ENCODE measurements at regions not wholly inside any gene's neighbourhood (a gene's known extent, or its start where the extent isn't known, plus 50 kb on each side); places are given as distances from the start of the nearest gene placed in this dataset.

DNA sequence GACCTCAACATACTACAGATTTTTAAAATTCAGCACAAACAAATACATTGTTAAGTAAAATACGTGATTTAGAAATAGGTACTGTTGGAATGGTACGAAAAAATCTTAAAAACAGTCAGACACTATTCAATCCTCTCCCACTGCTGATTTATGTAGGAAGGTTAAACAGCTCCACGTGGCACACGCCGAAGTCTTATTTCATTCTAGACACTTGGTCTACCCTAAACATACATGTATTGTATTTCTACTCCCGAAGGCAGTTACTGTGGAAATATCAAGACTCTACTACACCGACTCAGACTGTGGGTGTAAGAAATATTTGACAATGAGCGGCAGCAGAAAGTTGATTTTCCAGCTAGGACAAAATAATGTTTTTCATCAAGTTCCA lies 130.6 kb downstream of the MPP7 start:
- 89 to 93% (median 92%) methylated on average over 8 of the region's 8 CpGs for WGBS, 4 donors
- Histone ChIP-seq H3K9me3 (no peaks in the 10 kb centered on the region), H3K36me3 (no peaks in the 10 kb centered on the region), H3K4me3 (no peak overlapping the region), H3K4me1 (peaks cover 0 to 16% (median 5%) of the 10 kb centered on the region in 12 donors), H3K27me3 (no peaks in the 10 kb centered on the region), H3K27ac (no peak overlapping the region)
- intact Hi-C loops (cut with DNase I), result loop anchor here in 7 of 10 donors (5.0 to 10.0 kb wide), 4 partner anchors 213 to 617 kb away; partner anchors contain the start of gene MKX (in 3 of the 7)
- TF ChIP-seq, protein P1, sequence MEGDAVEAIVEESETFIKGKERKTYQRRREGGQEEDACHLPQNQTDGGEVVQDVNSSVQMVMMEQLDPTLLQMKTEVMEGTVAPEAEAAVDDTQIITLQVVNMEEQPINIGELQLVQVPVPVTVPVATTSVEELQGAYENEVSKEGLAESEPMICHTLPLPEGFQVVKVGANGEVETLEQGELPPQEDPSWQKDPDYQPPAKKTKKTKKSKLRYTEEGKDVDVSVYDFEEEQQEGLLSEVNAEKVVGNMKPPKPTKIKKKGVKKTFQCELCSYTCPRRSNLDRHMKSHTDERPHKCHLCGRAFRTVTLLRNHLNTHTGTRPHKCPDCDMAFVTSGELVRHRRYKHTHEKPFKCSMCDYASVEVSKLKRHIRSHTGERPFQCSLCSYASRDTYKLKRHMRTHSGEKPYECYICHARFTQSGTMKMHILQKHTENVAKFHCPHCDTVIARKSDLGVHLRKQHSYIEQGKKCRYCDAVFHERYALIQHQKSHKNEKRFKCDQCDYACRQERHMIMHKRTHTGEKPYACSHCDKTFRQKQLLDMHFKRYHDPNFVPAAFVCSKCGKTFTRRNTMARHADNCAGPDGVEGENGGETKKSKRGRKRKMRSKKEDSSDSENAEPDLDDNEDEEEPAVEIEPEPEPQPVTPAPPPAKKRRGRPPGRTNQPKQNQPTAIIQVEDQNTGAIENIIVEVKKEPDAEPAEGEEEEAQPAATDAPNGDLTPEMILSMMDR (IDR thresholded peaks at IDR 0.05), result no peak
- no peak for TF ChIP-seq POLR2A (IDR thresholded peaks at IDR 0.05)
- DNase-seq, result no peak
- no peak for ATAC-seq

DNA sequence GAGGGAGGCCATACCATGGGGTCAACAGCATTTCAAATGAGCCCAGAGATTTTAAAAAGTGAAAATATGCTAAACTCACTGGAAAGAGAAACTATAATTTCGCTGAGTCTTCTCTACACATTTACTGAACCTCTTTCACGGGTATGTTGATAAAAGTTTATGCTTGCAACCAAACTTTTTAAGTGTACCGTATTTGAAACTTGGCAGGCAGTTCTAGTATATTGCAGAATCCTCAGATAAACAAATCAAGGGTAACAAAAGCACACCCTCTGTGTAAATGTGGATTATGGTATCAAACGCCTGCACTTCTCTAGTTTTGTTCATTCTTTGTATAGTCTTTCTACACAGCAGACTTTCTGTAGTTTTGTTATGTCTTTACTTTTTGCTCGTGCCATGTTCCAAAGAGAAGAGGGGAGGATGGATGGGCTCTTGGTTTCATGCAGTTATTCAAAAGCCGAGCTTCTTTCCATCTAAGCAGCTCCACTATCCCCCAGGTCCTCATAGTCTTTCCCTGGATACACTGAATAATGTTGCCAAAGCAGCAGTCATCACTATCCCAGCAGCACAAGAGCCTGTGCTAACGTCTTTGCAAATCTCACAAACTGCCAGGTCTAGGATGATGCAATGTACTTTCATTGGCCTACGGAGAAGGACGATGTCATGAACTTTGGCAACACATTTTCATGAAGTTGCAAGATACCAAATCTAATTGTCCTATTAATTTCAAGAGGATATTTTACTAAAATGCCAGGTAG lies 131.2 kb downstream of the MPP7 start:
- ATAC-seq (peak in 3 of 4 donors; percentile 65 to 96 (median 86)), DNase-seq (no peak)
- Histone ChIP-seq H3K4me3 (peak overlapping the region in 1 of 12 donors; percentile 30), H3K9me3 (no peaks in the 10 kb centered on the region), H3K4me1 (peaks cover 0 to 16% (median 5%) of the 10 kb centered on the region in 12 donors), H3K36me3 (no peaks in the 10 kb centered on the region), H3K27me3 (no peaks in the 10 kb centered on the region), H3K27ac (peak overlapping the region in 1 of 12 donors; percentile 60)
- intact Hi-C loops (cut with DNase I), result loop anchor here in 7 of 10 donors (5.0 to 10.0 kb wide), 4 partner anchors 213 to 617 kb away; partner anchors contain the start of gene MKX (in 3 of the 7)
- TF ChIP-seq, protein P1 (IDR thresholded peaks at IDR 0.05), result no peak
- no peak for TF ChIP-seq POLR2A (IDR thresholded peaks at IDR 0.05)
- WGBS, 4 donors, result 52 to 61% (median 55%) methylated on average over 9 of the region's 9 CpGs

DNA sequence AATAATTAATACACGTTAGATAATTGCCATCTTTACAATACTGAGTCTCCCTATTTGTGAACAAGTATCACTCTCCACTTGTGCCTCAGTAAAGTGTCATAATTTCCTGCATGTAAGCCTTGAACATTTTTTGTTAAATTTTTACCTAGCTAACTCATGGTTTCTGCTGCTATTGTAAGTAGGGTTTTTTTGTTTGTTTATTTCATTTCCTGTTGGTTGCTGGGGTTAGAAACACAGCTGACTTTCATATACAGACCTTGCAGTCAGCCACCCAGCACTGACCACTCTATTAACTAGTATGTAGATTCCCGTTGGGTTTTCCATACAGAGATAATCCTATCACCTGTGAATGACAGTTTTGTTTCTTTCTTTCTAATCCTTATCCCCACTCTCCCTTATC lies 133.3 kb downstream of the MPP7 start:
- ATAC-seq (no peak), DNase-seq (no peak)
- TF ChIP-seq, protein P1 (IDR thresholded peaks at IDR 0.05), result no peak
- no peak for TF ChIP-seq POLR2A (IDR thresholded peaks at IDR 0.05)
- H3K27ac ChIP-seq, result no peak overlapping the region
- intact Hi-C loops (cut with DNase I), result no loop called here
- peaks cover 0 to 16% (median 5%) of the 10 kb centered on the region in 12 donors for H3K4me1 ChIP-seq
- H3K9me3 ChIP-seq, result no peaks in the 10 kb centered on the region
- WGBS, 4 donors, result 46 to 61% (median 52%) methylated on average over 2 of the region's 2 CpGs
- H3K27me3 ChIP-seq, result no peaks in the 10 kb centered on the region
- H3K4me3 ChIP-seq, result no peak overlapping the region
- no peaks in the 10 kb centered on the region for H3K36me3 ChIP-seq

DNA sequence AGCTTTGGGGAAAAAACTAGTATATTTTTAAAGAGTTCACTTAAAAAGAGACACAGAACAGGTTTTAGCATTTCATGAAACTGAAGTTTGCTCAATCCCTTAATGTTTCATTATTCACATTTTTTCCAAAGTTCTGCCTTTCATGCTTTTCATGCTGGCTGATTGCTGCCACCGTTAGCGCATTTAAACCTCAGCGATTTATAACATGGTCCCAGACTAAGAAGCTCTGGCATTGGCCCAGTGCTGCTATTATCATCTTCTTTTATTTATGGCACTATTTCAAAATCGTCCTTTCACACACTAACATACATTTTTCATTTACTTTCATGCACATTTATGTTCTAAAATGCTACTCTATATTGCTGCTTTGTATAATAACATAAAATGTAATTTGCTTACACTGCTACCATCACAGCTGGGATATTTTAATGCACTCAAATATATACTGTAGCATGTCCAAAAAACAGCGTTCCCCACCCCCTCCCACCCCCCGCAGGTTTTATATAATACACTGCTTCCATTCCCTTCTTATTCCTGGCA lies 141.9 kb downstream of the MPP7 start:
- intact Hi-C loops (cut with DNase I), result no loop called here
- Histone ChIP-seq H3K4me1 (no peaks in the 10 kb centered on the region), H3K36me3 (no peaks in the 10 kb centered on the region), H3K27ac (no peak overlapping the region), H3K4me3 (no peak overlapping the region), H3K27me3 (no peaks in the 10 kb centered on the region), H3K9me3 (peaks cover 0 to 8% (median 0%) of the 10 kb centered on the region in 12 donors)
- DNase-seq, result no peak
- 48 to 78% (median 69%) methylated on average over 6 of the region's 6 CpGs for whole genome bisulfite sequencing, 4 donors
- no peak for ATAC-seq
- TF ChIP-seq, protein P1 (IDR thresholded peaks at IDR 0.05), result no peak
- no peak for TF ChIP-seq POLR2A (IDR thresholded peaks at IDR 0.05)

Measured in heart left ventricle (tissue), 16 donors.